HG03045 (cell line): ENCODE measurements at regions not wholly inside any gene's neighbourhood (a gene's known extent, or its start where the extent isn't known, plus 50 kb on each side); places are given as distances from the start of the nearest gene placed in this dataset.
A peak's percentile ranks its signal among the peaks of the same experiment; 100 is the strongest.
"Not testable (repeated sequence)": the region's sequence is repeated elsewhere in the genome, so short reads cannot be mapped to it uniquely, and the experiment has no call there.

ENCODE experiments used
- ATAC-seq: cut with Tn5 transposase; IDR thresholded peaks from one replicate; pipeline ENCODE4 v1.9.1; 2021; ENCODE audit warnings: mild to moderate bottlenecking, moderate library complexity; ENCODE audit not compliant: unreplicated experiment

DNA sequence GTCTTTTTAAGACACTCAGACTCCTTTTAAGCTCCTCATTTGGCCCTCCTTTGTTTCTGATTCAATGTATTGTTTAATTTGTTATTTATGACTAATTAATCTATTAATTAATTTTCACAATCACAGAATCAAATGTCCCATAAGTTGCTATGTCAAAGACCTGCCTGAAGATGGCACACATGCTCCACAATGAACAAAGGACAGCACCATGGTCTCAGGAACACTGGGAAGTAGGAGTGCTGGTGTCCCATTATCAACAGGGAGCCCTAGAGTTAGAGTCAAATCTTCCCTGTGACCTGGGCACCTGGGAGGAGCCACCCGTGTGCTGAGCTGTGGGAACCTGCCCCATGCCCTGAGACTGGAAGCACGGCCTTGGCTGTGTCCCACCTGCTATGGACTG is 1164.3 kb downstream of the RPIA start:
- not testable (repeated sequence) for ATAC-seq

DNA sequence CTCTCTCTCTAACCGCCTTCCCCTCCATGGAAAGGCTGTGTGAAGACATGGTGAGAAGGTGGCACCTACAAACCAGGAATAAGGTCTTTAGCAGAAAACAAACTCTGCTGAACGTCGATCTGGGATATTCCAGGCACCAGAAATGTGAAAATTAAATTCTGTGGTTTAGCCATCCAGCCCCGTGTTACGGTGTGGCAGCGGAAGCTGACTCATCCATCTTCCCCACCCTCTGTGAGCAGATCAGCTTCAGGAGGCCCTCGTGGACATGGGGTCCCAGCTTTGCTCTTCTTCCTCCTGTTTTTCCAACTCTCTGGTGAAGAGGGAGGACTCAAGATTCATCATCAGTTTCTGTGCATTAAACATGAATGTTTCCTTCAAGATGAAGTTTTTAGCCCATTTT is 1164.8 kb downstream of the RPIA start:
- ATAC-seq: not testable (repeated sequence)

GRCh38 chr2:89862164-89862563 is 1170.7 kb downstream of the RPIA start:
- ATAC-seq: not testable (repeated sequence)

GRCh38 chr2:89863209-89863608 is 1171.7 kb downstream of the RPIA start:
- not testable (repeated sequence) for ATAC-seq

DNA sequence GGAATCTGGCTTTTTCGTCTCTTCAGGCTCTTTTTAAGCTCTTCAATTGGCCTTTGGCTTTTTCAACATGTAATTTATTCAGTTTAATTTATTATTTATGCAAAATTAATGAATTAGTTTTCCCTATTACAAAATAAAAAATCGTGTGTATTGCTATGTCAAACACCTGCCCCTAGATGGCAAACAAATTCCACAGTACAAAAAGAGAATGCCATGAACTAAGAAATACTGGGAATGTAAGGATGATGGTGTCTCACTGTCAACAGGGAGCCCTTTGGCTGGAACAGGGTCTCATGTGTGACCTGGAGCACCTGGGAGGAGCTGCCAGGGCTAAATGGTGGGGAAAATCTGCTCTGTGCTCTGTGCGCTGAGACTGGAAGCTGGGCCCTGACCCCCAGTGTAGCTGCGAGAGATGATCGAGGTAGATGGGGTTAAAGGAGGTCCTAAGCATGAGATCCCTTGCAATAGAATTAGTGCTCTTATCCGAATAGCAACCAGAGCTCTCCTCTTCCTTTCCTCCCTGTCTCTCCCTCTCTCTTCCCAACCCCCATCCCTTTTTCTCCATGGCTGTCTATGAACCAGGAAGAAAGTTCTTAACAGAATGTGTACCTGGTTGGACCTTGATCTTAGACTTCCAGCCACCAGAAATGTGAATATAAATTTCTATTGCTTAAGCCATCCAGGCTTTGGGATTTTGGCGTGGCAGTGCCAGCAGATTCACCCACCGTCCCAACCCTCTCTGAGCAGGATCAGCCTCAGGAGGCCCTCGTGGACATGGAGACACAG is 1183.5 kb downstream of the RPIA start:
- ATAC-seq: not testable (repeated sequence)

GRCh38 chr2:89876445-89876844 is 1185.0 kb downstream of the RPIA start:
- ATAC-seq: not testable (repeated sequence)

GRCh38 chr2:89876878-89877277 is 1185.4 kb downstream of the RPIA start:
- ATAC-seq: not testable (repeated sequence)

- ATAC-seq: peak; percentile 46
Measured at GRCh38 chr2:89882880-89883279, 1191.4 kb downstream of the RPIA start.

- ATAC-seq: not testable (repeated sequence)
Measured at GRCh38 chr2:89883624-89884023, 1192.2 kb downstream of the RPIA start.

- not testable (repeated sequence) for ATAC-seq
Measured at GRCh38 chr2:89885071-89885470, 1193.6 kb downstream of the RPIA start.

- ATAC-seq: not testable (repeated sequence)
Measured at GRCh38 chr2:89888693-89889092, 1197.2 kb downstream of the RPIA start.

GRCh38 chr2:89890185-89890773 is 1198.8 kb downstream of the RPIA start:
- not testable (repeated sequence) for ATAC-seq

- not testable (repeated sequence) for ATAC-seq
Measured at GRCh38 chr2:89894988-89895387, 1203.5 kb downstream of the RPIA start.

GRCh38 chr2:89895629-89896028 is 1204.2 kb downstream of the RPIA start:
- not testable (repeated sequence) for ATAC-seq

DNA sequence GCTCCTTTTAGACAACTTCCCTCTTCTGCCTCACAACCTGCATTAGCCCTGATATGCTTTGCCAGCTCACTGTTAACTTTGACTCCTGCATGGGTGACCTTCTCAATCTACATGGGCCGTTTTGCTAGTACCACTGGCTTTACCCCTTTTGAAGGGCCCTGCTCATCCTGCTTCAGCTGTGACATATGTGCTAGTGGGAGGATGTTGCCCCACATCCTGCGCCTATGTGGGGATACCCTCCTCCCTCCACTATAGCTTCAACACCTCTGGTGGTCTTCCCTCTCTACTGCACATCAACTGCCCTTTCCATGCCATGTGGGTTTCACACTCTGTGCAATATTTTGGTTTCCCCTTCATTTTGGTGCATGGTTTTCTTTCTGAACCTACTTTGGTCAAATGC is 1235.5 kb downstream of the RPIA start:
- not testable (repeated sequence) for ATAC-seq

GRCh38 chr2:89935436-89935835 is 1244.0 kb downstream of the RPIA start:
- ATAC-seq: not testable (repeated sequence)

GRCh38 chr2:89936011-89936410 is 1244.5 kb downstream of the RPIA start:
- not testable (repeated sequence) for ATAC-seq

- not testable (repeated sequence) for ATAC-seq
Measured at GRCh38 chr2:89936559-89936958, 1245.1 kb downstream of the RPIA start.

DNA sequence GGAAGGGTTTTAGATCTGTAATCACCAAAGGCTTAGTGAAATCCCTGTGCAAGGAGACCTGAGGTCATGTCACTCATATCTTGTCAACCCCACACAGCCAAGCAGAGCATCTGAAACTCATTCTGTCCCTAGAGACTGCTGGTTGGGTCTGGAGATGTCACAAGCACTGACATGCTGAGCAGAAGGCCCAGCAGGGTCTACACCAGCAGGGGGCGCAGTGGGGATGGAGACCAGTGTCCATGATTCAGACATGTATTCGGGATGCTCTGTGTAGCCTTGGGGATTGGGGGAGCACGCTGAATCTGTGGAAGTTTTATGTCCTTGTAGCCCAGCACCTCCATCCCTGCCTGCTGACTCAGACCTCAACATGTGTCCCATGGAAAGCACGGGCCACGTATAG is 1247.3 kb downstream of the RPIA start:
- ATAC-seq: peak; percentile 89

GRCh38 chr2:89944267-89944666 is 1252.8 kb downstream of the RPIA start:
- not testable (repeated sequence) for ATAC-seq

DNA sequence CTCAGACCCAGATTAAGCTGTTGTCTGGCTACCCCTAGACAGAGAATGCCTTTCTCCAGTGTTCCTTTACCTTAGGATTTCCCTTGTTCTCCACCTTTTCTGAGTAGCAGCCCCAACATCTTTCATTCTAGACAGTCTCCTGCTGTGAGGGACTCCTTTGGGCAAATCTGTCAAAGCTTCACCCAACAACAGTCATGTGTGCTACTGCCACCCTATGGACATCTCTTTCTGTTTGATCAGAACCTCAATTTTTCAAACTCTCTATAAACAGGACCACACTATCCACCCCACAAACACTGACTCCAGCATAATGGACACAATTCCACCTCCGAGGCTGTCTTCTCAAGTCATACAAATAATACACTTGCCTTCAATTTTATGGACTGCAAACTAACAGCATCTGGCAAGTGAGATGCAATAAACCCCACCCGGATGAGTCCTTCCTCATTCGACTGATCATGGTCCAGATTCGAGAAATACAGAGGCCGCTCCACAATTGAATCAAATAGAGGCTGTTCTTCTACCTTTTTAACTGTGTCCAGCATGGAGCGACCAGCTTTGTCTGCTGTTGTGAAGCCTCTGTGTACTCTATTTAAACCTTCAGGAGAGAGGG is 1253.6 kb downstream of the RPIA start:
- not testable (repeated sequence) for ATAC-seq
